Astrocyte (in vitro differentiated cells and primary cell): ENCODE measurements at regions not wholly inside any gene's neighbourhood (a gene's known extent, or its start where the extent isn't known, plus 50 kb on each side); places are given as distances from the start of the nearest gene placed in this dataset.

ENCODE experiments used
- DNase-seq: peaks from one replicate; pipeline ENCODE4 v3.0.0-alpha.2; 2010; ENCODE audit warnings: low read depth
- FAIRE-seq: peaks from 2 replicates; lab custom pipeline; 2011; peaks lifted over from hg19 to GRCh38; lab: Jason Lieb, UNC
- H2AFZ ChIP-seq: 2 replicates; pipeline ENCODE4 v1.6.0; 2012; ENCODE audit warnings: low read depth, low read length, inconsistent platforms
- H3K27ac ChIP-seq: 2 replicates; pipeline ENCODE4 v1.5.1; 2011; ENCODE audit warnings: low read depth, low read length, inconsistent platforms
- H3K27me3 ChIP-seq: 2 replicates; pipeline ENCODE4 v1.6.0; 2011; ENCODE audit warnings: low read length, inconsistent platforms; ENCODE audit not compliant: insufficient read depth
- H3K36me3 ChIP-seq: 2 replicates; pipeline ENCODE4 v1.5.1; 2011; ENCODE audit warnings: low read length, inconsistent platforms; ENCODE audit not compliant: insufficient read depth
- H3K4me1 ChIP-seq: 2 replicates; pipeline ENCODE4 v1.5.1; 2011; ENCODE audit warnings: low read length, inconsistent platforms; ENCODE audit not compliant: insufficient read depth
- H3K4me2 ChIP-seq: 2 replicates; pipeline ENCODE4 v1.6.0; 2012; ENCODE audit warnings: low read length, inconsistent platforms
- H3K4me3 ChIP-seq: 2 replicates; pipeline ENCODE4 v1.5.1; 2011; ENCODE audit warnings: low read depth, mild to moderate bottlenecking, low read length, inconsistent platforms; ENCODE audit not compliant: insufficient read depth
- H3K79me2 ChIP-seq: 2 replicates; pipeline ENCODE4 v1.6.0; 2012; ENCODE audit warnings: mild to moderate bottlenecking, low read length, inconsistent platforms; ENCODE audit not compliant: insufficient read depth
- H3K9ac ChIP-seq: 2 replicates; pipeline ENCODE4 v1.6.0; 2012; ENCODE audit warnings: mild to moderate bottlenecking, low read length, inconsistent platforms
- H3K9me3 ChIP-seq: 2 replicates; pipeline ENCODE4 v1.5.1; 2012; ENCODE audit warnings: low read depth, mild to moderate bottlenecking, low read length, inconsistent platforms; ENCODE audit not compliant: insufficient read depth
- H4K20me1 ChIP-seq: 2 replicates; pipeline ENCODE4 v1.6.0; 2012; ENCODE audit warnings: low read length, inconsistent platforms; ENCODE audit not compliant: insufficient read depth
- H3K27ac Mint-ChIP-seq: one replicate; pipeline ENCODE4 v1.8.0; 2021; ENCODE audit warnings: mild to moderate bottlenecking, mixed read lengths; ENCODE audit not compliant: unreplicated experiment
- H3K27me3 Mint-ChIP-seq: one replicate; pipeline ENCODE4 v1.8.0; 2021; ENCODE audit warnings: low read depth, mixed read lengths; ENCODE audit not compliant: unreplicated experiment
- H3K36me3 Mint-ChIP-seq: one replicate; pipeline ENCODE4 v1.8.0; 2021; ENCODE audit warnings: low read depth, mixed read lengths; ENCODE audit not compliant: unreplicated experiment
- H3K4me1 Mint-ChIP-seq: one replicate; pipeline ENCODE4 v1.8.0; 2021; ENCODE audit warnings: low read depth, mixed read lengths; ENCODE audit not compliant: unreplicated experiment
- H3K4me3 Mint-ChIP-seq: one replicate; pipeline ENCODE4 v1.8.0; 2021; ENCODE audit warnings: mild to moderate bottlenecking, moderate library complexity, mixed read lengths; ENCODE audit not compliant: unreplicated experiment
- H3K9me3 Mint-ChIP-seq: one replicate; pipeline ENCODE4 v1.8.0; 2021; ENCODE audit warnings: mild to moderate bottlenecking, mixed read lengths; ENCODE audit not compliant: unreplicated experiment
- CTCF ChIP-seq: IDR thresholded peaks from 2 replicates; pipeline ENCODE4 v1.5.1; 2011; ENCODE audit warnings: low read depth, mild to moderate bottlenecking, inconsistent platforms, low read length, moderate library complexity; ENCODE audit not compliant: insufficient read depth
- EZH2 ChIP-seq: IDR thresholded peaks from 2 replicates; pipeline ENCODE4 v1.6.1; 2012; ENCODE audit warnings: mild to moderate bottlenecking, low read length, inconsistent platforms; ENCODE audit not compliant: insufficient read depth

GRCh38 chr21:35606578-35606977 is 453.7 kb downstream of the SETD4 start:
- H4K20me1 ChIP-seq = no peaks in the 10 kb centered on the region
- H3K27ac ChIP-seq = no peak overlapping the region
- no peaks in the 10 kb centered on the region for H3K4me1 ChIP-seq
- no peak for DNase-seq
- no peak overlapping the region for H3K4me3 Mint-ChIP-seq
- peaks cover 15% of the 10 kb centered on the region for H3K27me3 Mint-ChIP-seq
- no peak overlapping the region for H3K4me2 ChIP-seq
- H3K9me3 Mint-ChIP-seq = peaks cover 4% of the 10 kb centered on the region
- no peak overlapping the region for H2AFZ ChIP-seq
- no peaks in the 10 kb centered on the region for H3K79me2 ChIP-seq
- no peaks in the 10 kb centered on the region for H3K36me3 Mint-ChIP-seq
- no peak overlapping the region for H3K27ac Mint-ChIP-seq
- H3K4me3 ChIP-seq = no peak overlapping the region
- no peak overlapping the region for H3K9ac ChIP-seq
- H3K36me3 ChIP-seq = no peaks in the 10 kb centered on the region
- H3K4me1 Mint-ChIP-seq = no peaks in the 10 kb centered on the region
- TF ChIP-seq CTCF (no peak), EZH2 (no peak)
- H3K9me3 ChIP-seq = no peaks in the 10 kb centered on the region
- no peaks in the 10 kb centered on the region for H3K27me3 ChIP-seq
- no peak for FAIRE-seq

GRCh38 chr21:35606146-35606545 is 454.2 kb downstream of the SETD4 start:
- Histone ChIP-seq H3K4me1 (no peaks in the 10 kb centered on the region), H3K4me3 (no peak overlapping the region), H3K9me3 (no peaks in the 10 kb centered on the region), H3K27me3 (no peaks in the 10 kb centered on the region), H3K27ac (no peak overlapping the region), H3K9ac (no peak overlapping the region), H3K36me3 (no peaks in the 10 kb centered on the region), H3K4me2 (no peak overlapping the region), H4K20me1 (no peaks in the 10 kb centered on the region), H2AFZ (no peak overlapping the region), H3K79me2 (no peaks in the 10 kb centered on the region)
- FAIRE-seq = no peak
- Mint-ChIP-seq H3K4me1 (no peaks in the 10 kb centered on the region), H3K9me3 (peaks cover 4% of the 10 kb centered on the region), H3K27me3 (peaks cover 15% of the 10 kb centered on the region), H3K27ac (no peak overlapping the region), H3K4me3 (no peak overlapping the region), H3K36me3 (no peaks in the 10 kb centered on the region)
- no peak for DNase-seq
- TF ChIP-seq CTCF = no peak
- TF ChIP-seq EZH2 = no peak

- DNase-seq = no peak
Observed at GRCh38 chr21:35603494-35603893, 456.8 kb downstream of the SETD4 start.

More at GRCh38 chr21:35603494-35603893, 456.8 kb downstream of the SETD4 start:
- Histone ChIP-seq H3K4me1 (no peaks in the 10 kb centered on the region), H4K20me1 (no peaks in the 10 kb centered on the region), H3K36me3 (no peaks in the 10 kb centered on the region), H3K79me2 (no peaks in the 10 kb centered on the region), H3K4me2 (no peak overlapping the region), H3K27me3 (no peaks in the 10 kb centered on the region), H3K27ac (no peak overlapping the region), H2AFZ (no peak overlapping the region), H3K9ac (no peak overlapping the region), H3K9me3 (no peaks in the 10 kb centered on the region), H3K4me3 (no peak overlapping the region)
- H3K27ac Mint-ChIP-seq = no peak overlapping the region
- no peaks in the 10 kb centered on the region for H3K36me3 Mint-ChIP-seq
- FAIRE-seq = no peak
- no peaks in the 10 kb centered on the region for H3K4me1 Mint-ChIP-seq
- TF ChIP-seq CTCF = no peak
- TF ChIP-seq EZH2 = no peak
- peaks cover 19% of the 10 kb centered on the region for H3K27me3 Mint-ChIP-seq
- H3K9me3 Mint-ChIP-seq = peaks cover 3% of the 10 kb centered on the region
- H3K4me3 Mint-ChIP-seq = no peak overlapping the region
